Lower leg skin (tissue), 3 donors: ENCODE measurements at regions not wholly inside any gene's neighbourhood (a gene's known extent, or its start where the extent isn't known, plus 50 kb on each side); places are given as distances from the start of the nearest gene placed in this dataset.

Source experiments
- CTCF ChIP-seq, 3 donors: fragments of 450-650 bp; IDR thresholded peaks; one replicate each; pipeline ENCODE4 v1.5.1; 2016; ENCODE audit warnings: antibody characterized with exemption in 3 of 3, mild to moderate bottlenecking in 3 of 3, moderate library complexity in 2 of 3
- POLR2A ChIP-seq, 2 donors: fragments of 450-650 bp; IDR thresholded peaks; one replicate each; pipeline ENCODE4 v1.6.1; 2016 to 2017; ENCODE audit warnings: antibody characterized with exemption in 2 of 2, mild to moderate bottlenecking in 1 of 2, moderate library complexity in 1 of 2

- TF ChIP-seq CTCF (IDR thresholded peaks at IDR 0.05) = no peak
- TF ChIP-seq POLR2A (IDR thresholded peaks at IDR 0.05) = no peak
These were observed 115.6 kb upstream of the CDH5 start for GRCh38 chr16:66250686-66251431.
